GM12878 (cell line): ENCODE measurements at regions not wholly inside any gene's neighbourhood (a gene's known extent, or its start where the extent isn't known, plus 50 kb on each side); places are given as distances from the start of the nearest gene placed in this dataset.

Source experiments
- ATAC-seq: fragments of 200-7000 bp; cut with Tn5 transposase; 3 replicates; pipeline ENCODE4 v1.9.1; 2020; ENCODE audit warnings: mild to moderate bottlenecking, moderate library complexity
- BruUV-seq: library from RNA; stranded (reverse); fragments of 400-500 nt; replicated peaks from 2 replicates; lab custom pipeline; 2021; lab: Mats Ljungman, UMichigan
- CTCF ChIA-PET: fragments of 300-600 bp; sonication (Branson Sonifier 250); formaldehyde crosslinking; extraction: SDS; loops from one replicate; lab custom pipeline; 2021; ENCODE audit warnings: inconsistent platforms; lab: Yijun Ruan, JAX
- POLR2A ChIA-PET: fragments of 350-600 bp; formaldehyde crosslinking; extraction: SDS; loops from one replicate; lab custom pipeline; 2021; ENCODE audit warnings: inconsistent platforms; lab: Charles Lee
- RAD21 ChIA-PET: fragments of 300-600 bp; sonication (Branson Sonifier 250); formaldehyde crosslinking; loops from one replicate; lab custom pipeline; 2023; ENCODE audit warnings: antibody characterized with exemption; ENCODE audit not compliant: unreplicated experiment; lab: Charles Lee
- SMC1A ChIA-PET: fragments of 300-600 bp; sonication (Branson Sonifier 250); formaldehyde crosslinking; loops from one replicate; lab custom pipeline; 2023; ENCODE audit not compliant: unreplicated experiment, uncharacterized antibody; lab: Charles Lee
- DNase-seq: peaks from one replicate; pipeline ENCODE4 v3.0.0-alpha.2; 2011; ENCODE audit warnings: low read depth, low spot score
- FAIRE-seq: peaks from 3 replicates; lab custom pipeline; 2011; peaks lifted over from hg19 to GRCh38; lab: Jason Lieb, UNC
- H2AFZ ChIP-seq: 2 replicates; pipeline ENCODE4 v1.6.0; 2011; ENCODE audit warnings: low read depth, low read length, control low read depth; ENCODE audit not compliant: control insufficient read depth
- H3K27ac ChIP-seq: 2 replicates; pipeline ENCODE4 v1.5.1; 2011; ENCODE audit warnings: control low read depth; ENCODE audit not compliant: control insufficient read depth, insufficient read depth
- H3K27me3 ChIP-seq, 2 experiments: replicated peaks in 1 of 2; 2 replicates each; pipeline versions ENCODE4 v1.6.0 to v1.6.1; 2011; ENCODE audit warnings: low read length in 1 of 2; ENCODE audit not compliant: control insufficient read depth in 2 of 2, insufficient read depth in 2 of 2
- H3K36me3 ChIP-seq, 2 experiments: 2 replicates each; pipeline ENCODE4 v1.5.1; 2011; ENCODE audit warnings: low read length in 1 of 2; ENCODE audit not compliant: control insufficient read depth in 2 of 2, insufficient read depth in 2 of 2
- H3K4me1 ChIP-seq: 2 replicates; pipeline ENCODE4 v1.6.1; 2011; ENCODE audit warnings: mild to moderate bottlenecking, low read length, moderate library complexity, mixed read lengths; ENCODE audit not compliant: control insufficient read depth, insufficient read depth
- H3K4me2 ChIP-seq: 2 replicates; pipeline ENCODE4 v1.6.0; 2011; ENCODE audit warnings: control low read depth; ENCODE audit not compliant: control insufficient read depth, insufficient read depth
- H3K4me3 ChIP-seq: fragments of 200-600 bp; sonication (generic); 2 replicates; pipeline ENCODE4 v1.5.1; 2016
- H3K79me2 ChIP-seq: 2 replicates; pipeline ENCODE4 v1.6.0; 2011; ENCODE audit warnings: low read length; ENCODE audit not compliant: control insufficient read depth, insufficient read depth
- H3K9ac ChIP-seq: 2 replicates; pipeline ENCODE4 v1.8.0; 2011; ENCODE audit warnings: low read length, control low read depth, mixed read lengths; ENCODE audit not compliant: control insufficient read depth, insufficient read depth
- H3K9me3 ChIP-seq: replicated peaks from 3 replicates; pipeline ENCODE4 v1.5.1; 2011; ENCODE audit warnings: mild to moderate bottlenecking, low read length; ENCODE audit not compliant: control insufficient read depth, insufficient read depth
- H4K20me1 ChIP-seq: 2 replicates; pipeline ENCODE4 v1.6.0; 2011; ENCODE audit not compliant: control insufficient read depth, insufficient read depth
- BCL11A ChIP-seq: IDR thresholded peaks from 2 replicates; pipeline ENCODE4 v1.6.1; 2011; ENCODE audit warnings: low read depth, low read length
- CHD4 ChIP-seq: fragments of 200-600 bp; sonication (generic); IDR thresholded peaks from 2 replicates; pipeline ENCODE4 v1.6.1; 2016; ENCODE audit warnings: mild to moderate bottlenecking
- NR2F1 ChIP-seq: fragments of 450-650 bp; conservative IDR thresholded peaks from 2 replicates; pipeline ENCODE4 v1.6.1; 2017; ENCODE audit warnings: mild to moderate bottlenecking
- RFX5 ChIP-seq: IDR thresholded peaks from 2 replicates; pipeline ENCODE4 v1.6.1; 2011; ENCODE audit warnings: low read depth, low read length, improper control_type of control experiment
- RUNX3 ChIP-seq: IDR thresholded peaks from 2 replicates; pipeline ENCODE4 v1.6.1; 2012; ENCODE audit warnings: low read length, inconsistent platforms
- SPI1 ChIP-seq: IDR thresholded peaks from 2 replicates; pipeline ENCODE4 v1.6.1; 2011; ENCODE audit warnings: low read depth, mild to moderate bottlenecking, low read length, moderate library complexity, borderline replicate concordance; ENCODE audit not compliant: insufficient read depth
- STAT1 ChIP-seq: fragments of 450-650 bp; conservative IDR thresholded peaks from 2 replicates; pipeline ENCODE4 v1.6.1; 2014; ENCODE audit warnings: antibody characterized with exemption, mild to moderate bottlenecking
- SUPT20H ChIP-seq: IDR thresholded peaks from 2 replicates; pipeline ENCODE4 v1.6.1; 2011; ENCODE audit warnings: low read depth, mild to moderate bottlenecking, low read length, moderate library complexity, borderline replicate concordance; ENCODE audit not compliant: control insufficient read depth
- ZNF217 ChIP-seq: fragments of 450-650 bp; IDR thresholded peaks from 2 replicates; pipeline ENCODE4 v1.6.1; 2017; ENCODE audit warnings: antibody characterized with exemption, mild to moderate bottlenecking
- WGBS: methylation state at CpG from one replicate; pipeline ENCODE4 v1.1.6; 2016; ENCODE audit warnings: low lambda C conversion rate; ENCODE audit not compliant: insufficient replicate concordance, insufficient coverage; ENCODE audit errors: missing lambda C conversion rate; 5-methylcytosine and 5-hydroxymethylcytosine counted together
- in situ Hi-C: fragments of 300-500 bp; cut with MboI; formaldehyde crosslinking; loops from 9 replicates; pipeline ENCODE4 v1.14.3; 2018; ENCODE audit warnings: mixed read lengths
- intact Hi-C: fragments of 100-400 bp; cut with micrococcal nuclease; formaldehyde crosslinking; loops from one replicate; pipeline ENCODE4 v1.14.2; 2022; ENCODE audit not compliant: unreplicated experiment
- TF ChIP-seq, protein P1 (sequence below): fragments of 450-650 bp; IDR thresholded peaks from 2 replicates; pipeline ENCODE4 v1.6.1; 2017; ENCODE audit warnings: mild to moderate bottlenecking, moderate library complexity
- TF ChIP-seq, protein P2 (sequence below): fragments of 450-650 bp; IDR thresholded peaks from 2 replicates; pipeline ENCODE4 v1.6.1; 2017; ENCODE audit warnings: mild to moderate bottlenecking, moderate library complexity
- TF ChIP-seq, protein P3 (sequence below): fragments of 150-350 bp; IDR thresholded peaks from 2 replicates; pipeline ENCODE4 v1.6.1; 2014; ENCODE audit warnings: mild to moderate bottlenecking, low read depth, low read length

GRCh38 chr22:19626042-19626587 is 88.2 kb upstream of the SEPTIN5 start:
- no peak for FAIRE-seq
- Histone ChIP-seq H3K79me2 (no peaks in the 10 kb centered on the region), H3K9ac (no peak overlapping the region), H2AFZ (no peak overlapping the region), H4K20me1 (no peaks in the 10 kb centered on the region), H3K27ac (no peak overlapping the region), H3K4me3 (no peak overlapping the region), H3K27me3 (0 out of 4 replicates have a peak, but pooled peaks cover 0 to 2% of the 10 kb centered on the region in 2 experiments), H3K4me1 (peaks cover 11% of the 10 kb centered on the region), H3K9me3 (no peaks in the 10 kb centered on the region), H3K36me3 (no peaks in the 10 kb centered on the region), H3K4me2 (no peak overlapping the region)
- ChIA-PET CTCF (interaction anchor here (1.7 kb wide), 1 partner anchor 448 kb away, joined by 6 read pairs; the partner anchor contains the start of gene SLC25A1), POLR2A (no interaction called here), SMC1A (no interaction called here), RAD21 (interaction anchor here (0.9 kb wide), 1 partner anchor 447 kb away, joined by 3 read pairs; the partner anchor contains the start of gene SLC25A1)
- no peak for TF ChIP-seq ZNF217
- TF ChIP-seq, protein P1, sequence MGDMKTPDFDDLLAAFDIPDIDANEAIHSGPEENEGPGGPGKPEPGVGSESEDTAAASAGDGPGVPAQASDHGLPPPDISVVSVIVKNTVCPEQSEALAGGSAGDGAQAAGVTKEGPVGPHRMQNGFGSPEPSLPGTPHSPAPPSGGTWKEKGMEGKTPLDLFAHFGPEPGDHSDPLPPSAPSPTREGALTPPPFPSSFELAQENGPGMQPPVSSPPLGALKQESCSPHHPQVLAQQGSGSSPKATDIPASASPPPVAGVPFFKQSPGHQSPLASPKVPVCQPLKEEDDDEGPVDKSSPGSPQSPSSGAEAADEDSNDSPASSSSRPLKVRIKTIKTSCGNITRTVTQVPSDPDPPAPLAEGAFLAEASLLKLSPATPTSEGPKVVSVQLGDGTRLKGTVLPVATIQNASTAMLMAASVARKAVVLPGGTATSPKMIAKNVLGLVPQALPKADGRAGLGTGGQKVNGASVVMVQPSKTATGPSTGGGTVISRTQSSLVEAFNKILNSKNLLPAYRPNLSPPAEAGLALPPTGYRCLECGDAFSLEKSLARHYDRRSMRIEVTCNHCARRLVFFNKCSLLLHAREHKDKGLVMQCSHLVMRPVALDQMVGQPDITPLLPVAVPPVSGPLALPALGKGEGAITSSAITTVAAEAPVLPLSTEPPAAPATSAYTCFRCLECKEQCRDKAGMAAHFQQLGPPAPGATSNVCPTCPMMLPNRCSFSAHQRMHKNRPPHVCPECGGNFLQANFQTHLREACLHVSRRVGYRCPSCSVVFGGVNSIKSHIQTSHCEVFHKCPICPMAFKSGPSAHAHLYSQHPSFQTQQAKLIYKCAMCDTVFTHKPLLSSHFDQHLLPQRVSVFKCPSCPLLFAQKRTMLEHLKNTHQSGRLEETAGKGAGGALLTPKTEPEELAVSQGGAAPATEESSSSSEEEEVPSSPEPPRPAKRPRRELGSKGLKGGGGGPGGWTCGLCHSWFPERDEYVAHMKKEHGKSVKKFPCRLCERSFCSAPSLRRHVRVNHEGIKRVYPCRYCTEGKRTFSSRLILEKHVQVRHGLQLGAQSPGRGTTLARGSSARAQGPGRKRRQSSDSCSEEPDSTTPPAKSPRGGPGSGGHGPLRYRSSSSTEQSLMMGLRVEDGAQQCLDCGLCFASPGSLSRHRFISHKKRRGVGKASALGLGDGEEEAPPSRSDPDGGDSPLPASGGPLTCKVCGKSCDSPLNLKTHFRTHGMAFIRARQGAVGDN: no peak
- TF ChIP-seq RUNX3: no peak
- TF ChIP-seq SUPT20H: no peak
- TF ChIP-seq, protein P2, sequence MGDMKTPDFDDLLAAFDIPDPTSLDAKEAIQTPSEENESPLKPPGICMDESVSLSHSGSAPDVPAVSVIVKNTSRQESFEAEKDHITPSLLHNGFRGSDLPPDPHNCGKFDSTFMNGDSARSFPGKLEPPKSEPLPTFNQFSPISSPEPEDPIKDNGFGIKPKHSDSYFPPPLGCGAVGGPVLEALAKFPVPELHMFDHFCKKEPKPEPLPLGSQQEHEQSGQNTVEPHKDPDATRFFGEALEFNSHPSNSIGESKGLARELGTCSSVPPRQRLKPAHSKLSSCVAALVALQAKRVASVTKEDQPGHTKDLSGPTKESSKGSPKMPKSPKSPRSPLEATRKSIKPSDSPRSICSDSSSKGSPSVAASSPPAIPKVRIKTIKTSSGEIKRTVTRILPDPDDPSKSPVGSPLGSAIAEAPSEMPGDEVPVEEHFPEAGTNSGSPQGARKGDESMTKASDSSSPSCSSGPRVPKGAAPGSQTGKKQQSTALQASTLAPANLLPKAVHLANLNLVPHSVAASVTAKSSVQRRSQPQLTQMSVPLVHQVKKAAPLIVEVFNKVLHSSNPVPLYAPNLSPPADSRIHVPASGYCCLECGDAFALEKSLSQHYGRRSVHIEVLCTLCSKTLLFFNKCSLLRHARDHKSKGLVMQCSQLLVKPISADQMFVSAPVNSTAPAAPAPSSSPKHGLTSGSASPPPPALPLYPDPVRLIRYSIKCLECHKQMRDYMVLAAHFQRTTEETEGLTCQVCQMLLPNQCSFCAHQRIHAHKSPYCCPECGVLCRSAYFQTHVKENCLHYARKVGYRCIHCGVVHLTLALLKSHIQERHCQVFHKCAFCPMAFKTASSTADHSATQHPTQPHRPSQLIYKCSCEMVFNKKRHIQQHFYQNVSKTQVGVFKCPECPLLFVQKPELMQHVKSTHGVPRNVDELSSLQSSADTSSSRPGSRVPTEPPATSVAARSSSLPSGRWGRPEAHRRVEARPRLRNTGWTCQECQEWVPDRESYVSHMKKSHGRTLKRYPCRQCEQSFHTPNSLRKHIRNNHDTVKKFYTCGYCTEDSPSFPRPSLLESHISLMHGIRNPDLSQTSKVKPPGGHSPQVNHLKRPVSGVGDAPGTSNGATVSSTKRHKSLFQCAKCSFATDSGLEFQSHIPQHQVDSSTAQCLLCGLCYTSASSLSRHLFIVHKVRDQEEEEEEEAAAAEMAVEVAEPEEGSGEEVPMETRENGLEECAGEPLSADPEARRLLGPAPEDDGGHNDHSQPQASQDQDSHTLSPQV: no peak
- TF ChIP-seq SPI1: no peak
- TF ChIP-seq BCL11A: no peak
- no peak for TF ChIP-seq STAT1
- TF ChIP-seq, protein P3, sequence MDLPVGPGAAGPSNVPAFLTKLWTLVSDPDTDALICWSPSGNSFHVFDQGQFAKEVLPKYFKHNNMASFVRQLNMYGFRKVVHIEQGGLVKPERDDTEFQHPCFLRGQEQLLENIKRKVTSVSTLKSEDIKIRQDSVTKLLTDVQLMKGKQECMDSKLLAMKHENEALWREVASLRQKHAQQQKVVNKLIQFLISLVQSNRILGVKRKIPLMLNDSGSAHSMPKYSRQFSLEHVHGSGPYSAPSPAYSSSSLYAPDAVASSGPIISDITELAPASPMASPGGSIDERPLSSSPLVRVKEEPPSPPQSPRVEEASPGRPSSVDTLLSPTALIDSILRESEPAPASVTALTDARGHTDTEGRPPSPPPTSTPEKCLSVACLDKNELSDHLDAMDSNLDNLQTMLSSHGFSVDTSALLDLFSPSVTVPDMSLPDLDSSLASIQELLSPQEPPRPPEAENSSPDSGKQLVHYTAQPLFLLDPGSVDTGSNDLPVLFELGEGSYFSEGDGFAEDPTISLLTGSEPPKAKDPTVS: no peak
- no peak for TF ChIP-seq CHD4
- no peak for TF ChIP-seq NR2F1
- TF ChIP-seq RFX5: no peak
- intact Hi-C loops: no loop called here
- 27% methylated on average over 7 of the region's 7 CpGs for WGBS
- DNase-seq: no peak
- no TSS peak for BruUV-seq
- in situ Hi-C loops: no loop called here
- no peak for ATAC-seq
